ENCODE measurements at regions not wholly inside any gene's neighbourhood (a gene's known extent, or its start where the extent isn't known, plus 50 kb on each side); places are given as distances from the start of the nearest gene placed in this dataset.

GRCh38 chr9:84107995-84108394, 127.4 kb downstream of the RMI1 start:
- TF ChIP-seq CTCF (IDR thresholded peaks at IDR 0.05), result no peak
- TF ChIP-seq POLR2A (IDR thresholded peaks at IDR 0.05), result no peak
